GM06990 (cell line): ENCODE measurements at regions not wholly inside any gene's neighbourhood (a gene's known extent, or its start where the extent isn't known, plus 50 kb on each side); places are given as distances from the start of the nearest gene placed in this dataset.

ENCODE experiments used
- DNase-seq: peaks from one replicate; pipeline ENCODE4 v3.0.0-alpha.2; 2011; ENCODE audit not compliant: insufficient read length; ENCODE audit errors: extremely low read depth
- H3K27me3 ChIP-seq: replicated peaks from 2 replicates; pipeline ENCODE4 v1.6.0; 2011; ENCODE audit warnings: low read length; ENCODE audit not compliant: control insufficient read depth, insufficient read depth
- H3K36me3 ChIP-seq: 2 replicates; pipeline ENCODE4 v1.5.1; 2011; ENCODE audit warnings: low read length; ENCODE audit not compliant: control insufficient read depth, insufficient read depth
- H3K4me3 ChIP-seq: replicated peaks from 2 replicates; pipeline ENCODE4 v1.5.1; 2011; ENCODE audit warnings: low read depth, mild to moderate bottlenecking, control low read depth, low read length
- TF ChIP-seq, protein P1 (sequence below): IDR thresholded peaks from 2 replicates; pipeline ENCODE4 v1.5.1; 2011; ENCODE audit warnings: low read length, control low read depth, mild to moderate bottlenecking, inconsistent platforms; ENCODE audit not compliant: insufficient read depth, poor library complexity, severe bottlenecking

GRCh38 chrX:79604364-79604763 is 237.2 kb upstream of the ITM2A start:
- H3K4me3 ChIP-seq, result no peak overlapping the region
- H3K27me3 ChIP-seq, result no peaks in the 10 kb centered on the region
- H3K36me3 ChIP-seq, result no peaks in the 10 kb centered on the region
- DNase-seq, result no peak
- TF ChIP-seq, protein P1, sequence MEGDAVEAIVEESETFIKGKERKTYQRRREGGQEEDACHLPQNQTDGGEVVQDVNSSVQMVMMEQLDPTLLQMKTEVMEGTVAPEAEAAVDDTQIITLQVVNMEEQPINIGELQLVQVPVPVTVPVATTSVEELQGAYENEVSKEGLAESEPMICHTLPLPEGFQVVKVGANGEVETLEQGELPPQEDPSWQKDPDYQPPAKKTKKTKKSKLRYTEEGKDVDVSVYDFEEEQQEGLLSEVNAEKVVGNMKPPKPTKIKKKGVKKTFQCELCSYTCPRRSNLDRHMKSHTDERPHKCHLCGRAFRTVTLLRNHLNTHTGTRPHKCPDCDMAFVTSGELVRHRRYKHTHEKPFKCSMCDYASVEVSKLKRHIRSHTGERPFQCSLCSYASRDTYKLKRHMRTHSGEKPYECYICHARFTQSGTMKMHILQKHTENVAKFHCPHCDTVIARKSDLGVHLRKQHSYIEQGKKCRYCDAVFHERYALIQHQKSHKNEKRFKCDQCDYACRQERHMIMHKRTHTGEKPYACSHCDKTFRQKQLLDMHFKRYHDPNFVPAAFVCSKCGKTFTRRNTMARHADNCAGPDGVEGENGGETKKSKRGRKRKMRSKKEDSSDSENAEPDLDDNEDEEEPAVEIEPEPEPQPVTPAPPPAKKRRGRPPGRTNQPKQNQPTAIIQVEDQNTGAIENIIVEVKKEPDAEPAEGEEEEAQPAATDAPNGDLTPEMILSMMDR, result no peak

- TF ChIP-seq, protein P1, result no peak
- DNase-seq, result no peak
- Histone ChIP-seq H3K36me3 (no peaks in the 10 kb centered on the region), H3K27me3 (no peaks in the 10 kb centered on the region), H3K4me3 (no peak overlapping the region)
Measured at GRCh38 chrX:79601341-79602131, 234.4 kb upstream of the ITM2A start.

DNA sequence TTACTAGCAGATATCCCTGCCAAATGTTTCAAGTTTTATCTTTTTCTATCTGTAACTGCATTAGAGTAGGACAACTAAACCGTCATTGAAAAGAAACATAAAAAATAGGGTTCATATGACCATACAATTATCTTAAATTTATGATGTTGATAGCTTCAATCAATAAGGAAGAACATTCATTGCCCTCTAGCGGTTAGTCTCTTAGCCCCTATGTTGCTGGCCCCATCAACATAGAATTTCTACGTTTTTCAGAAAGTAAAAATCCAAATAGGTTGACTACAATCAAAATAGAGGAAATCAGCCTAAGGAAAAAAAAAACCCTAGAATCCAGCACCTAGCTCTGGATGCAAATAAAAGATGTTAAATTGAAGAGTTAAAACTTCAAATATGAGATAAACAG is 225.1 kb upstream of the ITM2A start:
- no peak for DNase-seq
- TF ChIP-seq, protein P1, result no peak
- H3K27me3 ChIP-seq, result no peaks in the 10 kb centered on the region
- no peak overlapping the region for H3K4me3 ChIP-seq
- no peaks in the 10 kb centered on the region for H3K36me3 ChIP-seq

- TF ChIP-seq, protein P1, result no peak
- no peak overlapping the region for H3K4me3 ChIP-seq
Measured at GRCh38 chrX:79588233-79588632, 221.1 kb upstream of the ITM2A start.

DNA sequence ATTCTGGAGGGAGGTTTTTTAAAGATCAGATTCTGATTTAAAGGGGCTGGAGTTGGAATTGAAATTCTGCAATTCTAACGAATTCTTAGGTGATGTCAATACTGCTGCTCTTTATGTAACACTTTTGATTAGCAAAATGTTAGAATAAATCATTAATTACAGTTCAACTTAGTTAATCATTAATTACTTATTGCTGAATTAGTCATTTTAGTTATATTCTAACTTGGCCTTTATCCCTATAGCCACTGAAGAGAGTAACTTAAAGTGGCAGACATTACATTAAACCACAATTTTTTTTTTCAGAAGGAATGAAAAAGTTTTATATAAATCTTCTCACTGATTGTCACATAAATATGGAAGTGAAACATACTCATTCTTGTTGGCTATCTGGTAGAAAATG is 206.6 kb upstream of the ITM2A start:
- TF ChIP-seq, protein P1, result no peak
- no peaks in the 10 kb centered on the region for H3K27me3 ChIP-seq
- DNase-seq, result no peak
- no peak overlapping the region for H3K4me3 ChIP-seq
- H3K36me3 ChIP-seq, result no peaks in the 10 kb centered on the region

More at GRCh38 chrX:79588233-79588632, 221.1 kb upstream of the ITM2A start:
- H3K36me3 ChIP-seq, result no peaks in the 10 kb centered on the region
- no peaks in the 10 kb centered on the region for H3K27me3 ChIP-seq
- DNase-seq, result no peak
